GM18517 (cell line): ENCODE measurements at regions not wholly inside any gene's neighbourhood (a gene's known extent, or its start where the extent isn't known, plus 50 kb on each side); places are given as distances from the start of the nearest gene placed in this dataset.
"Not testable (repeated sequence)": the region's sequence is repeated elsewhere in the genome, so short reads cannot be mapped to it uniquely, and the experiment has no call there.

ENCODE experiments used
- ATAC-seq: cut with Tn5 transposase; IDR thresholded peaks from one replicate; pipeline ENCODE4 v1.9.1; 2021; ENCODE audit warnings: mild to moderate bottlenecking, moderate library complexity; ENCODE audit not compliant: unreplicated experiment

DNA sequence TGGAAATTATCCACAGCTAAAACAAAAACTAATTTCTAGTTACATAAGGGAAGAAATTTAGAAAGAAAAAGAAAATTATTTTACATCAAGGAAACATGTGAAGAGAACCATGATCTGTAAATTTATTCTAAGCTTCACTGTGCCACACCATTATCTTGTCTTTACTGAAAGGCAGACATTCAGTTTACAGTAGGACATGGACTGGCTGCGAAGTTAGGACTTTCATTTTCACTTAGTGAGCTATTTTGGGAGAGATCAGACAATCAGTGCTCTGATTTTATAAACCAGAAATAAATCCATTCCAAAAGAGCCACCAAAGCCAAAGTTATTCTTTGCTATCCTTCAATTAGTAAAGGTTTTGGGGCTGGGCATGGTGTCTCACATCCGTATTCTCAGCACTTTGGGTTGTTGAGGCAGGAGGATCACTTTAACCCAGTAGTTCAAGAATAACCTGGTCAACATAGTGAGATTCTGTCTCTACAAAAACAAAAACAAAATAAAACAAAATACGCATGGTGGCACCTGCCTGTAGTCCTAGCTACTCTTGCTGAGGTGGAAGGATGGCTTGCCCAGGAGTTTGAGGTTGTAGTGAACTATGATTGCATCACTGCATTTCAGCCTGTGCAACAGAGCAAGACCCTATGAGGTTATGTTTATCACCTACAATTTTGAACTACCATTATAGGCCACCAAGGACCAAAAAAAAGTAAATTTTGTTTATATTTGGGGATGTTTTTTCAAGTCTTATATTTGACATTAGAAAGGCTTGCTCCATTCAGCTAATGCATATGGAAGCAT lies 1084.8 kb upstream of the ATXN7L3B start:
- no peak for ATAC-seq

DNA sequence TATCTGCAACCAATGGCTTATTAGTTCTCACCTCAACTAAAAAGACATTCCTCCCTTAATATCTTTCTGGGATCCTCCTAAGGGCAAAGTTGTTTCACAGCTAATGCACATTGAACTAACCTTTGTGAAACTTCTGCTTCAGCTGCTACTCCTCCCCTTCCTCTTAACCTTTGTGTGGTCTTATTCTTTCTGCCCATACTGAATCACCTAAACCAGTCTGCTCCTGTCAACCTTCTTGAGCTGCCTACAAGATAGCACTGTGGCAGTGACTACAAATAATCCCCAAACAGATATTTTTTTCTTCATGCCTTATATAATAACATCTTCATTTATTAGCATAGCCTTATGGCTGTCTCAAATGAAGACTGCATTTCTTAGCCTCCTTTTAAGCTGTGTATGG lies 1077.4 kb upstream of the ATXN7L3B start:
- no peak for ATAC-seq

GRCh38 chr12:73465106-73465505 lies 1072.5 kb upstream of the ATXN7L3B start:
- no peak for ATAC-seq

- ATAC-seq, result no peak
Measured at GRCh38 chr12:73486256-73486655, 1051.4 kb upstream of the ATXN7L3B start.

- no peak for ATAC-seq
Measured at GRCh38 chr12:73506611-73507010, 1031.0 kb upstream of the ATXN7L3B start.

DNA sequence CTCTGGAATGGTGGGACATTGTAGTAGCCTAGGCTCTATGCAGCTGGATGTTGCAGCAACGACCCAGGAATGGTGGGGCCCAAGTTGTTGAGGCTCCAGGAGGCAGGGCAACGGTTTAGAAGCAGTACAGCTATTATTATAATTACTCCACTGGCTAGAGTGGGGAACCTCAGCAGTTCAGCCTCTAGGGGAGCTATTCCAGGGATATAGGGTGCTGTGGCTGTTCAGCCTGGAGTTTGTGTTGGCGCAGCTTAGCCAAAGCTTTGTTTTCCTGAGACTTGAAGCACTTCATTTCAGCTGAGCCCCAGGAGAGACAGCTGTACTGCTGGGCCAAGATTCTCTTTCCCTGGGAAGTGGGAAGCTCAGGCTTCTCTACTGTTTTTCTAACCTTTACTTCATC lies 1023.0 kb upstream of the ATXN7L3B start:
- ATAC-seq, result no peak

GRCh38 chr12:73517859-73518258 lies 1019.8 kb upstream of the ATXN7L3B start:
- ATAC-seq, result no peak

- no peak for ATAC-seq
Measured at GRCh38 chr12:73529231-73529630, 1008.4 kb upstream of the ATXN7L3B start.

DNA sequence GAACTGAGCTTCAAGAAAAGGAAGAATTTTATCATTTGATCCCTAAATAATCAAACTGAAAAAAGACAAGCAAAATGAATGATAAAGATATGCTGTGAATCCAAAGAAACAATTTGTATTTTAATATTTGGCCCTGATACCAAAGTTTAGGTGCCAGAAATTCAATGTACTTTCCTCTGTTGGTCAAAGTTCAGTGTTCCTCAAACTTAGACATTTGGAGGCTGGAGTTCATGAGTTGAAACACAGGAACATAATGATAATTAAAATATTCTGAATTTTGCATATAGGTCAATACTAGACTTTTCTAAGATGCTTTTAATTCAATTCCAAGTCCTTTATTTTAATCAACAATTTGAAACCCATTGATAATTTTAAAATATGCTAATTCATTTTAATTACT lies 1007.7 kb upstream of the ATXN7L3B start:
- no peak for ATAC-seq

GRCh38 chr12:73531752-73532151 lies 1005.9 kb upstream of the ATXN7L3B start:
- no peak for ATAC-seq

DNA sequence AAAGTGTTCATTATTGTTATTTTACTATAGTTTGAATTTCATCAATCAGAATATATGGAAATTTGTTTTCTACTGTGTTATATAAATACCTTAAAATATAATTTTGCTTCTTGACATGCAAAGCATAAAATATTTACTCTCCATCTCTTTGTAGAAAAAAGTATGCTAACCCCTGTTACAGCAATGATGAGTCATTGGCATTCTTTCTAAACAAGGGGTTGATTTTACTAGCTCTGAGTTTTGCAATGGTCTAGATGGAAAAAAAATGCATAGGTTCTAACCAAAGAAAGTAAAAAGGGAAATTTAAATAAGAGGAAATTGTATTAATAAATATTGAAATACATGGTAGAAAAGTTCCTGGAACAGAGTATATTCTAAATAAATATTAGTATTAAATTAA lies 990.2 kb upstream of the ATXN7L3B start:
- ATAC-seq, result no peak

- ATAC-seq, result no peak
Measured at GRCh38 chr12:73585136-73585535, 952.5 kb upstream of the ATXN7L3B start.

DNA sequence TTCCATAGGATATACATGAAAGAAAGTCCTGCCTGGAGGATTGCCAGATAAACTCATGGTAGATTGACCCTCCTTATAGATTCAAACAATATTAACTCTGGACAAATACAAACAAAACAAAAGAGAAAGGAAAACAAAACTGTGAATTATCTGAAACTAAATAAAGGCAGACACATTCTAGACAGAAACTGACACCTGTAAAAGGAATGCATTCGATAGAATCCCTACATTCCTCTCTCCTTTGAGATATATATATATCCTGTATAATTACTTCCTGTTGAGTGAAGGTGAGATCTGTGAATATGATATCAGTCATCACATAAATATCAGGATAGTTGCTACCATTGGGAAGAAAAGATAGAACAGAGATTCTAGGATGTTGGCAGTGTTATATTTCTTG lies 948.4 kb upstream of the ATXN7L3B start:
- no peak for ATAC-seq

GRCh38 chr12:73598626-73599025 lies 939.0 kb upstream of the ATXN7L3B start:
- ATAC-seq, result no peak

- ATAC-seq, result no peak
Measured at GRCh38 chr12:73599268-73599667, 938.4 kb upstream of the ATXN7L3B start.

DNA sequence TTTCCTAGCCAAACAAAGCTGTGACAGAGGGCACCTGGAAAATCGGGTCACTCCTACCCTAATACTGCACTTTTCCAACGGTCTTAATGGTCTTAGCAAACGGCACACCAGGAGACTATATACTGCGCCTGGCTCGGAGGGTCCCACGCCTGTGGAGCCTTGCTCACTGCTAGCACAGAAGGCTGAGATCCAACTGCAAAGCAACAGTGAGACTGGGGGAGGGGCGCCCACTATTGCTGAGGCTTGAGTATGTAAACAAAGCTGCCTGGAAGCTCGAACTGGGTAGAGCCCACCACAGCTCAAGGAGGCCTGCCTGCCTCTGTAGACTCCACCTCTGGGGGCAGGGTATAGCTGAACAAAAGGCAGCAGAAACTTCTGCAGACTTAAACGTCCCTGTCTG lies 931.7 kb upstream of the ATXN7L3B start:
- not testable (repeated sequence) for ATAC-seq

DNA sequence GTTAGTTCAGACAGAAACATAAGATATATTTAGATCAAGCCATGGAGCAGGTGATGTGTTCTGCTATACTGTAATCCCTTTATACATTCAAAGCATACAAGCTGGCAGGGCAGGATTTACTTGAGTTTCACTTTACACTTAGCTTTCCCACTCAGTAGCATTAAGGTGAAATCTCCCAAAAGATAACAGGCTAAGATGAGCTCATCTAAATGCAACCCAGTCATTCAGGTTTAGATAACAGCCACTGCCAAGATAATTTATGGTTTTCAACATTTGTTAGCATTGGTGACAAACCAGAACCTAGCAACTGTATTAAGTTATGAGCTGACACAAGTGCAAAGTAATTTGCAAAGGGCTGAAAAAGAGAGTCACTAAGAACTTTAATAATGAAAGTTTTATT lies 925.1 kb upstream of the ATXN7L3B start:
- no peak for ATAC-seq

DNA sequence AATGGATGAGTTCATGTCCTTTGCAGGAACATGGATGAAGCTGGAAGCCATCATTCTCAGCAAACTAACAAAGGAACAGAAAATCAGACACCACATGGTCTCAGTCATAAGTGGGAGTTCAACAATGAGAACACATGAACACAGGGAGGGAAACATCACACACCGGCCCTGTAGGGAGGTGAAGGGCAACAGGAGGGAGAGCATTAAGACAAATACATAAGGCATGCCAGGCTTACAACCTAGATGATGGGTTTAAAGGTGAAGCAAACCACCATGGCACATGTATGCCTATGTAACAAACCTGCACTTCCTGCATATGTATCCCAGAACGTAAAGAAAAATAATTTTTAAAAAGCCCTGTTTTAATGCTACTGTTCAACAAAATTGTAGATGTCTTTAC lies 914.2 kb upstream of the ATXN7L3B start:
- no peak for ATAC-seq

DNA sequence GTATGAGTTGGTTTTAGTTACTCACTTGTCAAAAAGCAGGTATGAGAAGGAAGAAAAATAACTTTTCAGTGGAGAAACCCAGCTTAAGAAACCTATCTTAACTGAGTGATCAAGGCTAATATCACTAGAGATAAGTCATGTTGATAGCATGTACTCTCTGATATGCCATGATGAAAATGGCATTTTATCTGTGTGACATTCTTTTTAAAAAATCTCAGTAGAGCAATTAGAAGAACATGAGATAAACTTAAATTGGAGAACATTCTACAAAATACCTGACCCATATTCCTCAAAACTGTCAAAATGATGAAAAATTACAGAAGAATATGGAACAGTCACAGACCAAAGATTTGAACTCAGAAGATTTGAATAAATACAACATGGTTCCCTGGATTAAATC lies 912.4 kb upstream of the ATXN7L3B start:
- no peak for ATAC-seq

DNA sequence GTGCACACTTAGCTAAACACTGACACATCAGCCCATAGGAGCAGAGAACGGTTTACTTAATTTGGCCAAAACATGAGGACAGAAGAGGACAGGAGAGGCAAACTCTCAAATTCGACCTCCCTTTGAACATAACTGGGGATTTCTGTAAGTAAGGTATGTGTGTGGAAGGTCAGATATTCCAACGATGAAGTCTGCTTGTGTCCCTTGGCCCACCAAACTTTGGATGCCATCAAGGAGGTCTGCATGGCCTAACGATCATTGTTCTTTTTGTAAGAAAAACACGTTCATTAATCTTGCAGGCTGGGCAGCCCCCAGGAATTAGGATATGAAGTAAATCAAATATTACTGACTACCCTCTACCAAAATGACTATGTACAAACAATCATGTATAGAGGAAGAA lies 908.5 kb upstream of the ATXN7L3B start:
- ATAC-seq, result no peak

GRCh38 chr12:73629893-73630831 lies 907.5 kb upstream of the ATXN7L3B start:
- ATAC-seq, result no peak

- ATAC-seq, result no peak
Measured at GRCh38 chr12:73632191-73632590, 905.4 kb upstream of the ATXN7L3B start.
